Transverse colon (tissue), 4 donors: ENCODE measurements at regions not wholly inside any gene's neighbourhood (a gene's known extent, or its start where the extent isn't known, plus 50 kb on each side); places are given as distances from the start of the nearest gene placed in this dataset.

Experiments used
- DNase-seq: peaks from one replicate; pipeline ENCODE4 v3.0.0-alpha.2; 2019
- H3K27ac ChIP-seq, 4 donors: fragments of 200-600 bp; sonication (generic); 2 replicates each; pipeline ENCODE4 v1.5.1; 2016 to 2018; ENCODE audit warnings: inconsistent platforms in 4 of 4
- H3K27me3 ChIP-seq: fragments of 200-600 bp; sonication (generic); 2 replicates; pipeline ENCODE4 v1.5.1; 2017; ENCODE audit warnings: inconsistent platforms
- H3K36me3 ChIP-seq, 4 donors: fragments of 200-600 bp; sonication (generic); 2 replicates each; pipeline ENCODE4 v1.5.1; 2017 to 2019; ENCODE audit warnings: inconsistent platforms in 4 of 4
- H3K4me1 ChIP-seq, 4 donors: fragments of 200-600 bp; sonication (generic); 2 replicates each; pipeline ENCODE4 v1.5.1; 2017 to 2020; ENCODE audit warnings: inconsistent platforms in 4 of 4
- H3K4me3 ChIP-seq, 4 donors: fragments of 200-600 bp; sonication (generic); 1 replicate in 1 of 4; 2 replicates in 3 of 4; pipeline versions ENCODE4 v1.5.1 to v1.6.1; 2017 to 2019; ENCODE audit warnings: inconsistent platforms in 4 of 4
- H3K9me3 ChIP-seq, 2 donors: fragments of 200-600 bp; sonication (generic); 2 replicates each; pipeline ENCODE4 v1.5.1; 2017 to 2019; ENCODE audit warnings: inconsistent platforms in 2 of 2
- EP300 ChIP-seq: sonication (generic); formaldehyde crosslinking; IDR thresholded peaks from one replicate; pipeline ENCODE4 v1.6.1; 2017; ENCODE audit warnings: antibody characterized with exemption, low read depth
- POLR2A ChIP-seq: fragments of 450-650 bp; IDR thresholded peaks from one replicate; pipeline ENCODE4 v1.6.1; 2016; ENCODE audit warnings: antibody characterized with exemption, mild to moderate bottlenecking, moderate library complexity
- POLR2AphosphoS5 ChIP-seq, 3 donors: sonication (generic); formaldehyde crosslinking; IDR thresholded peaks; one replicate each; pipeline ENCODE4 v1.6.1; 2016; ENCODE audit warnings: antibody characterized with exemption in 3 of 3
- WGBS, 2 donors: methylation state at CpG; one replicate each; pipeline ENCODE4 v1.1.5; 2018; ENCODE audit warnings: low coverage in 1 of 2; 5-methylcytosine and 5-hydroxymethylcytosine counted together
- in situ Hi-C, 4 donors: fragments of 200-750 bp; cut with MboI; loops; one replicate each; pipeline versions ENCODE4 v1.15.0 to v1.15.1; 2017; ENCODE audit warnings: low sequenced_read_pairs in 3 of 4, low pct_ligation_motif_present in 1 of 4, low pct_unique_long_range_greater_than_20kb in 1 of 4
- intact Hi-C: fragments of 100-400 bp; cut with DNase I; formaldehyde crosslinking; loops from one replicate; pipeline ENCODE4 v1.15.1; 2023; ENCODE audit warnings: low total_unique reads
- TF ChIP-seq, protein P1 (sequence below), 5 experiments: fragments of 200-600 bp in 3 of 5; fragments of 450-650 bp in 2 of 5; sonication (generic) in 3 of 5; IDR thresholded peaks; 1 replicate in 2 of 5; 2 replicates in 3 of 5; pipeline ENCODE4 v1.5.1; 2016 to 2017; ENCODE audit warnings: antibody characterized with exemption in 5 of 5, inconsistent platforms in 3 of 5, mild to moderate bottlenecking in 2 of 5, moderate library complexity in 1 of 5

DNA sequence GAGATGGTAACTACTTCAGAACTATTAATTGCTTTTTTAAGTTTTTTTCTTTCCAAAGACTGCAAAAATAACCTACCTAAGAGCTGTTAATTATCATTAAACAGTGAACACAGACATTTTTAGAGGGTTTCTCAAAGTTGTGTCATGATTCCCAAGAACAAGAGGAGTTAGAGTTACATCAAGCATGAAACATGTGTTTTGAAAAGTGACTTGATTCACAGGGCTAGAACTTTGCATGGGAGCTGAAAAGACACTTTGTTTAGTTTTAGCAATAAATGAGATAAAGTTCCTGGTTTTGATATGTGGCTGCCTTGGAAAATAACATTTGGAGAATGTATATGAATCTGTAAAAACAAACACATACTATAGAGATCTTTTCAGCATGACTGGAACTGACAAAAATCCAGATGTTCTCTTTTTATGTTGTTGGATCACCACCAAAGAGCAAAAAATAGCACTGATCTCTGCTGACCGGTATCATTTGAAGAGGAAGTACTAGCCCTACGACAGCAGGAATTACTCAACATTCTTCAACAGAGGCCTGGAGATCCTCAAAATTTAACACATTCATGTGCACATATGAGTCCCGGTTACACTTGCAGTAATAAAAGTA lies 173.0 kb upstream of the PCDH18 start:
- WGBS, 2 donors, result 19 to 42% methylated on average over 3 of the region's 3 CpGs
- H3K4me1 ChIP-seq, result peaks cover 0 to 10% (median 4%) of the 10 kb centered on the region in 4 donors
- H3K27me3 ChIP-seq, result no peaks in the 10 kb centered on the region
- in situ Hi-C loops (loop anchor here in 1 of 4 donors (10.0 kb wide), 1 partner anchor 160 kb away; no protein-coding TSS in a partner anchor), intact Hi-C loops (no loop called here)
- TF ChIP-seq POLR2AphosphoS5 (IDR thresholded peaks at IDR 0.05) (peak; percentile 63 to 80 (median 78)), POLR2A (no peak), EP300 (peak; percentile 12)
- TF ChIP-seq, protein P1, sequence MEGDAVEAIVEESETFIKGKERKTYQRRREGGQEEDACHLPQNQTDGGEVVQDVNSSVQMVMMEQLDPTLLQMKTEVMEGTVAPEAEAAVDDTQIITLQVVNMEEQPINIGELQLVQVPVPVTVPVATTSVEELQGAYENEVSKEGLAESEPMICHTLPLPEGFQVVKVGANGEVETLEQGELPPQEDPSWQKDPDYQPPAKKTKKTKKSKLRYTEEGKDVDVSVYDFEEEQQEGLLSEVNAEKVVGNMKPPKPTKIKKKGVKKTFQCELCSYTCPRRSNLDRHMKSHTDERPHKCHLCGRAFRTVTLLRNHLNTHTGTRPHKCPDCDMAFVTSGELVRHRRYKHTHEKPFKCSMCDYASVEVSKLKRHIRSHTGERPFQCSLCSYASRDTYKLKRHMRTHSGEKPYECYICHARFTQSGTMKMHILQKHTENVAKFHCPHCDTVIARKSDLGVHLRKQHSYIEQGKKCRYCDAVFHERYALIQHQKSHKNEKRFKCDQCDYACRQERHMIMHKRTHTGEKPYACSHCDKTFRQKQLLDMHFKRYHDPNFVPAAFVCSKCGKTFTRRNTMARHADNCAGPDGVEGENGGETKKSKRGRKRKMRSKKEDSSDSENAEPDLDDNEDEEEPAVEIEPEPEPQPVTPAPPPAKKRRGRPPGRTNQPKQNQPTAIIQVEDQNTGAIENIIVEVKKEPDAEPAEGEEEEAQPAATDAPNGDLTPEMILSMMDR (IDR thresholded peaks at IDR 0.05), result no peak
- no peak for DNase-seq
- no peak overlapping the region for H3K4me3 ChIP-seq
- H3K9me3 ChIP-seq, result no peaks in the 10 kb centered on the region
- peak overlapping the region; percentile 60 to 76 (median 66) for H3K27ac ChIP-seq
- no peaks in the 10 kb centered on the region for H3K36me3 ChIP-seq

DNA sequence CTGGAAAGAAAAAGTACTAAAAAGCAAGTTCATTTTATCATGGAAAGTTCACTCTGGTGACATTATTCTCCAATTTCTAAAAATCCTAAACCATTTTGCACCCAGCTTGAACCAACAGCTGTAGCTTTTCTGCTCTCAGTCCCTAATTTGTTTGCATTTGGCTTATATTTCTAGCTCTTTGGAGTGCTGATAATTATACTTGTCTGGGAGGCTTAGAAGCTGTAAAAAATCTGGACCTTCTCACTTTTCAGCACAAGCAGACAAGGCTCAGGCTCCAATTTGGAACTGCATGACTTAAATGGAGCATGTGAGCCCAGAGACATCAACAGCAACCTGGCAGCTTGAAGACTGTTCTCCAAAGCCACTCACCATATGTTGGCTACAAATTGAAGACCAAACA lies 170.9 kb upstream of the PCDH18 start:
- no peaks in the 10 kb centered on the region for H3K27me3 ChIP-seq
- H3K36me3 ChIP-seq, result no peaks in the 10 kb centered on the region
- TF ChIP-seq, protein P1 (IDR thresholded peaks at IDR 0.05), result no peak
- no peak for TF ChIP-seq EP300
- TF ChIP-seq POLR2AphosphoS5 (IDR thresholded peaks at IDR 0.05), result peak in 1 of 3 donors; percentile 26
- no peak for TF ChIP-seq POLR2A
- in situ Hi-C loops (loop anchor here in 1 of 4 donors (10.0 kb wide), 1 partner anchor 158 kb away; no protein-coding TSS in a partner anchor), intact Hi-C loops (no loop called here)
- H3K27ac ChIP-seq, result peak overlapping the region; percentile 16 to 73 (median 60)
- no peak overlapping the region for H3K4me3 ChIP-seq
- no peaks in the 10 kb centered on the region for H3K9me3 ChIP-seq
- H3K4me1 ChIP-seq, result peaks cover 0 to 10% (median 4%) of the 10 kb centered on the region in 4 donors
- no peak for DNase-seq

- Histone ChIP-seq H3K9me3 (no peaks in the 10 kb centered on the region), H3K36me3 (no peaks in the 10 kb centered on the region), H3K4me3 (no peak overlapping the region), H3K4me1 (peaks cover 0 to 9% (median 4%) of the 10 kb centered on the region in 4 donors), H3K27ac (peak overlapping the region; percentile 12 to 28 (median 14)), H3K27me3 (no peaks in the 10 kb centered on the region)
- intact Hi-C loops, result no loop called here
- in situ Hi-C loops, result loop anchor here in 1 of 4 donors (10.0 kb wide), 1 partner anchor 158 kb away; no protein-coding TSS in a partner anchor
- TF ChIP-seq POLR2A, result no peak
- TF ChIP-seq, protein P1 (IDR thresholded peaks at IDR 0.05), result no peak
- TF ChIP-seq EP300, result no peak
- no peak for TF ChIP-seq POLR2AphosphoS5 (IDR thresholded peaks at IDR 0.05)
- 39 to 56% methylated on average over 2 of the region's 2 CpGs for WGBS, 2 donors
- no peak for DNase-seq
These were observed 170.2 kb upstream of the PCDH18 start for GRCh38 chr4:137702512-137702911.

GRCh38 chr4:137701401-137701800 lies 169.1 kb upstream of the PCDH18 start:
- intact Hi-C loops (no loop called here), in situ Hi-C loops (loop anchor here in 1 of 4 donors (10.0 kb wide), 1 partner anchor 157 kb away; no protein-coding TSS in a partner anchor)
- H3K4me3 ChIP-seq, result no peak overlapping the region
- DNase-seq, result no peak
- H3K36me3 ChIP-seq, result no peaks in the 10 kb centered on the region
- TF ChIP-seq EP300 (no peak), POLR2AphosphoS5 (IDR thresholded peaks at IDR 0.05) (no peak), POLR2A (no peak)
- TF ChIP-seq, protein P1 (IDR thresholded peaks at IDR 0.05), result no peak
- H3K9me3 ChIP-seq, result no peaks in the 10 kb centered on the region
- WGBS, 2 donors, result 100% methylated on average over 1 of the region's 1 CpG
- H3K4me1 ChIP-seq, result peaks cover 0 to 6% (median 2%) of the 10 kb centered on the region in 4 donors
- peak overlapping the region in 1 of 4 donors; percentile 36 for H3K27ac ChIP-seq
- no peaks in the 10 kb centered on the region for H3K27me3 ChIP-seq
